Endodermal cell (in vitro differentiated cells): ENCODE measurements at regions not wholly inside any gene's neighbourhood (a gene's known extent, or its start where the extent isn't known, plus 50 kb on each side); places are given as distances from the start of the nearest gene placed in this dataset.

ENCODE experiments used
- DNase-seq: peaks from one replicate; pipeline ENCODE4 v3.0.0-alpha.2; 2017
- H3K27ac ChIP-seq: 2 replicates; pipeline ENCODE4 v1.5.1; 2013; ENCODE audit warnings: mild to moderate bottlenecking, low read depth, low read length, moderate library complexity
- H3K27me3 ChIP-seq: 2 replicates; pipeline ENCODE4 v1.6.1; 2013; ENCODE audit warnings: mild to moderate bottlenecking, low read length, moderate library complexity; ENCODE audit not compliant: insufficient read depth, control insufficient read depth, poor library complexity, severe bottlenecking
- H3K36me3 ChIP-seq: 2 replicates; pipeline ENCODE4 v1.7.0; 2013; ENCODE audit warnings: mild to moderate bottlenecking, low read length, moderate library complexity; ENCODE audit not compliant: control insufficient read depth, insufficient read depth
- H3K4me1 ChIP-seq: one replicate; pipeline ENCODE4 v1.7.0; 2013; ENCODE audit warnings: low read length; ENCODE audit not compliant: control insufficient read depth, insufficient read depth
- H3K4me3 ChIP-seq: 2 replicates; pipeline ENCODE4 v1.5.1; 2013; ENCODE audit warnings: mild to moderate bottlenecking, low read length, moderate library complexity
- H3K9ac ChIP-seq: 2 replicates; pipeline ENCODE4 v1.6.1; 2013; ENCODE audit warnings: mild to moderate bottlenecking, low read length, moderate library complexity; ENCODE audit not compliant: poor library complexity, severe bottlenecking; ENCODE audit errors: extremely low read depth
- H3K9me3 ChIP-seq: 2 replicates; pipeline ENCODE4 v1.6.1; 2013; ENCODE audit warnings: mild to moderate bottlenecking, low read length, moderate library complexity; ENCODE audit not compliant: control insufficient read depth
- H3K27ac Mint-ChIP-seq: 2 replicates; pipeline ENCODE4 v1.8.0; 2020; ENCODE audit warnings: mixed read lengths
- H3K27me3 Mint-ChIP-seq: 2 replicates; pipeline ENCODE4 v1.8.0; 2021; ENCODE audit warnings: mild to moderate bottlenecking, mixed read lengths; ENCODE audit not compliant: insufficient read depth
- H3K36me3 Mint-ChIP-seq: 2 replicates; pipeline ENCODE4 v1.8.0; 2020; ENCODE audit warnings: low read depth, mixed read lengths
- H3K4me1 Mint-ChIP-seq: 2 replicates; pipeline ENCODE4 v1.8.0; 2020; ENCODE audit warnings: mixed read lengths
- H3K4me3 Mint-ChIP-seq: 2 replicates; pipeline ENCODE4 v1.8.0; 2020; ENCODE audit warnings: mild to moderate bottlenecking, moderate library complexity, mixed read lengths
- H3K9me3 Mint-ChIP-seq: 2 replicates; pipeline ENCODE4 v1.8.0; 2020; ENCODE audit warnings: mild to moderate bottlenecking, mixed read lengths
- WGBS, 2 experiments: methylation state at CpG; one replicate each; pipeline versions ENCODE4 v1.1.5 to v1.1.7; 2013; ENCODE audit warnings: missing lambda C conversion rate in 2 of 2, mixed read lengths in 1 of 2; ENCODE audit not compliant: insufficient coverage in 1 of 2, insufficient read length in 1 of 2; 5-methylcytosine and 5-hydroxymethylcytosine counted together
- TF ChIP-seq, protein P1 (sequence below): fragments of 200-600 bp; sonication (generic); conservative IDR thresholded peaks from 2 replicates; pipeline ENCODE4 v1.5.0; 2021; ENCODE audit warnings: antibody characterized with exemption, mild to moderate bottlenecking

GRCh38 chr5:159631001-159631400 is 285.3 kb upstream of the ADRA1B start:
- WGBS, 2 experiments: 93 to 94% methylated on average over 2 to 3 of the region's 3 CpGs
- TF ChIP-seq, protein P1, sequence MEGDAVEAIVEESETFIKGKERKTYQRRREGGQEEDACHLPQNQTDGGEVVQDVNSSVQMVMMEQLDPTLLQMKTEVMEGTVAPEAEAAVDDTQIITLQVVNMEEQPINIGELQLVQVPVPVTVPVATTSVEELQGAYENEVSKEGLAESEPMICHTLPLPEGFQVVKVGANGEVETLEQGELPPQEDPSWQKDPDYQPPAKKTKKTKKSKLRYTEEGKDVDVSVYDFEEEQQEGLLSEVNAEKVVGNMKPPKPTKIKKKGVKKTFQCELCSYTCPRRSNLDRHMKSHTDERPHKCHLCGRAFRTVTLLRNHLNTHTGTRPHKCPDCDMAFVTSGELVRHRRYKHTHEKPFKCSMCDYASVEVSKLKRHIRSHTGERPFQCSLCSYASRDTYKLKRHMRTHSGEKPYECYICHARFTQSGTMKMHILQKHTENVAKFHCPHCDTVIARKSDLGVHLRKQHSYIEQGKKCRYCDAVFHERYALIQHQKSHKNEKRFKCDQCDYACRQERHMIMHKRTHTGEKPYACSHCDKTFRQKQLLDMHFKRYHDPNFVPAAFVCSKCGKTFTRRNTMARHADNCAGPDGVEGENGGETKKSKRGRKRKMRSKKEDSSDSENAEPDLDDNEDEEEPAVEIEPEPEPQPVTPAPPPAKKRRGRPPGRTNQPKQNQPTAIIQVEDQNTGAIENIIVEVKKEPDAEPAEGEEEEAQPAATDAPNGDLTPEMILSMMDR: no peak
- Mint-ChIP-seq H3K27ac (no peak overlapping the region), H3K4me1 (no peaks in the 10 kb centered on the region), H3K27me3 (no peaks in the 10 kb centered on the region), H3K36me3 (no peaks in the 10 kb centered on the region), H3K9me3 (peaks cover 14% of the 10 kb centered on the region), H3K4me3 (no peak overlapping the region)
- H3K4me3 ChIP-seq: no peak overlapping the region
- no peaks in the 10 kb centered on the region for H3K9me3 ChIP-seq
- H3K27ac ChIP-seq: no peak overlapping the region
- H3K36me3 ChIP-seq: no peaks in the 10 kb centered on the region
- no peaks in the 10 kb centered on the region for H3K4me1 ChIP-seq
- H3K9ac ChIP-seq: no peak overlapping the region
- H3K27me3 ChIP-seq: no peaks in the 10 kb centered on the region
- DNase-seq: no peak

GRCh38 chr5:159632866-159633265 is 283.4 kb upstream of the ADRA1B start:
- WGBS, 2 experiments: 95 to 97% methylated on average over 3 of the region's 3 CpGs
- Mint-ChIP-seq H3K9me3 (peaks cover 3% of the 10 kb centered on the region), H3K4me3 (no peak overlapping the region), H3K27me3 (no peaks in the 10 kb centered on the region), H3K27ac (no peak overlapping the region), H3K4me1 (no peaks in the 10 kb centered on the region), H3K36me3 (no peaks in the 10 kb centered on the region)
- H3K27ac ChIP-seq: no peak overlapping the region
- no peaks in the 10 kb centered on the region for H3K36me3 ChIP-seq
- no peak overlapping the region for H3K9ac ChIP-seq
- no peaks in the 10 kb centered on the region for H3K9me3 ChIP-seq
- no peak overlapping the region for H3K4me3 ChIP-seq
- no peaks in the 10 kb centered on the region for H3K4me1 ChIP-seq
- TF ChIP-seq, protein P1: no peak
- H3K27me3 ChIP-seq: no peaks in the 10 kb centered on the region
- no peak for DNase-seq

DNA sequence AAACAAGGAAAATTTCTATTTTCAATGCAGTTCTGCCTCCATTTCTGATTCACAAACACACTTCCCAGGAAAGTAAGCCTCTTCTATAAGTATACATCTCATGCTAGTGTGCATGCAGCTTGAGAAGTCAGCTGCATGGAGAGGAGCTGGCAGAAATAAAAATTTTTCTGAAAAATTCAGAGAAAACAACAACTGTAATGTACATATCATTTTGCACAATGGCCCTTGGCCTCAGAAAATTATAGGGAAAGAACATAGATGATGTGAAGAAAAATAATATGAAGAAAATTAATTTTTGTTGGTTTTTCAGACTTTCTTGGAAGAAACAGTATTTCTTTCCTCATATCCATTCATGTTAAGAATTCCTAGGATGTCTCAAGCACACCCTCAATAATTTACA is 277.8 kb upstream of the ADRA1B start:
- no peaks in the 10 kb centered on the region for H3K27me3 ChIP-seq
- H3K36me3 ChIP-seq: no peaks in the 10 kb centered on the region
- no peak overlapping the region for H3K27ac ChIP-seq
- H3K9ac ChIP-seq: no peak overlapping the region
- H3K9me3 Mint-ChIP-seq: peaks cover 2% of the 10 kb centered on the region
- no peaks in the 10 kb centered on the region for H3K4me1 Mint-ChIP-seq
- DNase-seq: no peak
- no peak overlapping the region for H3K4me3 ChIP-seq
- no peaks in the 10 kb centered on the region for H3K4me1 ChIP-seq
- no peaks in the 10 kb centered on the region for H3K27me3 Mint-ChIP-seq
- TF ChIP-seq, protein P1: no peak
- no peak overlapping the region for H3K4me3 Mint-ChIP-seq
- H3K36me3 Mint-ChIP-seq: no peaks in the 10 kb centered on the region
- no peak overlapping the region for H3K27ac Mint-ChIP-seq
- no peaks in the 10 kb centered on the region for H3K9me3 ChIP-seq
